NCI-H82 treated with DMSO at 0.1 percent for 48 hours (cell line): ENCODE measurements at regions not wholly inside any gene's neighbourhood (a gene's known extent, or its start where the extent isn't known, plus 50 kb on each side); places are given as distances from the start of the nearest gene placed in this dataset.
"Not testable (repeated sequence)": the region's sequence is repeated elsewhere in the genome, so short reads cannot be mapped to it uniquely, and the experiment has no call there.

ENCODE experiments used
- DNase-seq: peaks from one replicate; lab custom pipeline; 2025; ENCODE audit not compliant: unreplicated experiment; lab: John Stamatoyannopoulos, UW

- DNase-seq, result no peak
Observed at GRCh38 chr17:59493867-59494266, 71.5 kb upstream of the DHX40 start.

- no peak for DNase-seq
Observed at GRCh38 chr17:59494757-59495368, 70.5 kb upstream of the DHX40 start.

- peak; percentile 31 for DNase-seq
Observed at GRCh38 chr17:59496178-59496577, 69.2 kb upstream of the DHX40 start.

GRCh38 chr17:59498530-59499307, 66.7 kb upstream of the DHX40 start:
- DNase-seq, result peak; percentile 66

- not testable (repeated sequence) for DNase-seq
Observed at GRCh38 chr17:59500086-59500655, 65.2 kb upstream of the DHX40 start.

GRCh38 chr17:59501690-59502089, 63.7 kb upstream of the DHX40 start:
- DNase-seq, result no peak

GRCh38 chr17:59502800-59503199, 62.6 kb upstream of the DHX40 start:
- DNase-seq, result no peak

- no peak for DNase-seq
Observed at GRCh38 chr17:59503500-59503899, 61.9 kb upstream of the DHX40 start.

- DNase-seq, result no peak
Observed at GRCh38 chr17:59504821-59505220, 60.6 kb upstream of the DHX40 start.

GRCh38 chr17:59505610-59506276, 59.7 kb upstream of the DHX40 start:
- DNase-seq, result no peak

- DNase-seq, result no peak
Observed at GRCh38 chr17:59506894-59507726, 58.3 kb upstream of the DHX40 start.

- DNase-seq, result no peak
Observed at GRCh38 chr17:59508999-59509625, 56.3 kb upstream of the DHX40 start.

- DNase-seq, result peak; percentile 98
Observed at GRCh38 chr17:59510611-59511010, 54.8 kb upstream of the DHX40 start.

- DNase-seq, result no peak
Observed at GRCh38 chr17:59511726-59512125, 53.7 kb upstream of the DHX40 start.

- DNase-seq, result no peak
Observed at GRCh38 chr17:59512844-59513385, 52.5 kb upstream of the DHX40 start.

GRCh38 chr17:59513934-59514841, 51.2 kb upstream of the DHX40 start:
- peak; percentile 99 for DNase-seq
